Kidney (tissue), 13 donors: ENCODE measurements at regions not wholly inside any gene's neighbourhood (a gene's known extent, or its start where the extent isn't known, plus 50 kb on each side); places are given as distances from the start of the nearest gene placed in this dataset.

Source experiments
- DNase-seq, 5 donors: peaks; one replicate each; pipeline ENCODE4 v3.0.0-alpha.2; 2013 to 2020
- FAIRE-seq: peaks from 2 replicates; lab custom pipeline; 2012; peaks lifted over from hg19 to GRCh38; lab: Jason Lieb, UNC
- H3K27ac ChIP-seq, 2 donors: one replicate each; pipeline ENCODE4 v1.7.0; 2013; ENCODE audit warnings: low read depth in 2 of 2, low read length in 2 of 2, inconsistent platforms in 1 of 2
- H3K27me3 ChIP-seq: one replicate; pipeline ENCODE4 v1.7.1; 2013; ENCODE audit warnings: low read length, inconsistent platforms; ENCODE audit not compliant: control insufficient read depth, insufficient read depth
- H3K36me3 ChIP-seq, 3 donors: one replicate each; pipeline versions ENCODE4 v1.7.0 to v1.7.1; 2013; ENCODE audit warnings: low read length in 3 of 3, control low read depth in 1 of 3, inconsistent platforms in 1 of 3; ENCODE audit not compliant: insufficient read depth in 3 of 3, control insufficient read depth in 2 of 3
- H3K4me1 ChIP-seq, 3 donors: one replicate each; pipeline versions ENCODE4 v1.7.0 to v1.7.1; 2013; ENCODE audit warnings: low read length in 3 of 3, inconsistent platforms in 1 of 3, low read depth in 1 of 3; ENCODE audit not compliant: control insufficient read depth in 2 of 3, insufficient read depth in 2 of 3
- H3K4me3 ChIP-seq, 3 donors: one replicate each; pipeline versions ENCODE4 v1.7.0 to v1.8.1; 2013; ENCODE audit warnings: low read length in 3 of 3, control low read depth in 1 of 3, inconsistent platforms in 1 of 3
- H3K9ac ChIP-seq, 3 donors: one replicate each; pipeline versions ENCODE4 v1.7.0 to v1.7.1; 2013; ENCODE audit warnings: low read length in 3 of 3, control low read depth in 1 of 3, inconsistent platforms in 1 of 3
- H3K9me3 ChIP-seq, 3 donors: one replicate each; pipeline versions ENCODE4 v1.7.0 to v1.7.1; 2013; ENCODE audit warnings: low read length in 3 of 3, control low read depth in 1 of 3, inconsistent platforms in 1 of 3; ENCODE audit not compliant: control insufficient read depth in 2 of 3, insufficient read depth in 1 of 3
- CTCF ChIP-seq: IDR thresholded peaks from 3 replicates; pipeline ENCODE4 v1.5.1; 2012; ENCODE audit warnings: mild to moderate bottlenecking, moderate library complexity, borderline replicate concordance; ENCODE audit not compliant: insufficient read depth; ENCODE audit errors: extremely low read depth
- intact Hi-C: fragments of 100-400 bp; cut with DNase I; formaldehyde crosslinking; loops from one replicate; pipeline ENCODE4 v1.11.1; 2022
- donor health status: control.
- donor health status: control.
- donor health status: control.
- donor health status: control.
- donor health status: control.
- donor health status: DM: yes; HTN: yes; CAD: no.
- donor health status: Normal renal cell carcinoma (clear cell type).

GRCh38 chrX:117487421-117487820, 629.2 kb downstream of the KLHL13 start:
- intact Hi-C loops, result no loop called here
- H3K27ac ChIP-seq, result no peak overlapping the region
- H3K4me1 ChIP-seq, result no peaks in the 10 kb centered on the region
- no peaks in the 10 kb centered on the region for H3K36me3 ChIP-seq
- H3K27me3 ChIP-seq, result no peaks in the 10 kb centered on the region
- no peak for TF ChIP-seq CTCF
- no peaks in the 10 kb centered on the region for H3K9me3 ChIP-seq
- H3K4me3 ChIP-seq, result no peak overlapping the region
- no peak for FAIRE-seq
- no peak for DNase-seq
- no peak overlapping the region for H3K9ac ChIP-seq

GRCh38 chrX:117483950-117484349, 632.7 kb downstream of the KLHL13 start:
- DNase-seq (no peak), FAIRE-seq (no peak)
- H3K36me3 ChIP-seq, result no peaks in the 10 kb centered on the region
- TF ChIP-seq CTCF, result no peak
- no peaks in the 10 kb centered on the region for H3K9me3 ChIP-seq
- no peak overlapping the region for H3K27ac ChIP-seq
- no peak overlapping the region for H3K4me3 ChIP-seq
- H3K4me1 ChIP-seq, result no peaks in the 10 kb centered on the region
- H3K27me3 ChIP-seq, result no peaks in the 10 kb centered on the region
- intact Hi-C loops, result no loop called here
- no peak overlapping the region for H3K9ac ChIP-seq

- no peak overlapping the region for H3K9ac ChIP-seq
- H3K4me3 ChIP-seq, result no peak overlapping the region
- no peaks in the 10 kb centered on the region for H3K36me3 ChIP-seq
- no peaks in the 10 kb centered on the region for H3K27me3 ChIP-seq
- FAIRE-seq, result no peak
- H3K4me1 ChIP-seq, result no peaks in the 10 kb centered on the region
- no peak for TF ChIP-seq CTCF
- no peak overlapping the region for H3K27ac ChIP-seq
- intact Hi-C loops, result no loop called here
- H3K9me3 ChIP-seq, result no peaks in the 10 kb centered on the region
- peak in 1 of 5 donors; percentile 19 for DNase-seq
These were observed 658.2 kb downstream of the KLHL13 start for GRCh38 chrX:117458243-117458968.

- intact Hi-C loops, result no loop called here
- DNase-seq (no peak), FAIRE-seq (no peak)
- H3K9me3 ChIP-seq, result no peaks in the 10 kb centered on the region
- no peak overlapping the region for H3K27ac ChIP-seq
- no peaks in the 10 kb centered on the region for H3K4me1 ChIP-seq
- H3K36me3 ChIP-seq, result no peaks in the 10 kb centered on the region
- H3K4me3 ChIP-seq, result no peak overlapping the region
- H3K27me3 ChIP-seq, result no peaks in the 10 kb centered on the region
- no peak for TF ChIP-seq CTCF
- H3K9ac ChIP-seq, result no peak overlapping the region
These were observed 660.8 kb downstream of the KLHL13 start for GRCh38 chrX:117455787-117456186.
